HG02852 (cell line): ENCODE measurements at regions not wholly inside any gene's neighbourhood (a gene's known extent, or its start where the extent isn't known, plus 50 kb on each side); places are given as distances from the start of the nearest gene placed in this dataset.

Experiments
- ATAC-seq: cut with Tn5 transposase; IDR thresholded peaks from one replicate; pipeline ENCODE4 v1.9.1; 2021; ENCODE audit warnings: mild to moderate bottlenecking, moderate library complexity; ENCODE audit not compliant: unreplicated experiment

DNA sequence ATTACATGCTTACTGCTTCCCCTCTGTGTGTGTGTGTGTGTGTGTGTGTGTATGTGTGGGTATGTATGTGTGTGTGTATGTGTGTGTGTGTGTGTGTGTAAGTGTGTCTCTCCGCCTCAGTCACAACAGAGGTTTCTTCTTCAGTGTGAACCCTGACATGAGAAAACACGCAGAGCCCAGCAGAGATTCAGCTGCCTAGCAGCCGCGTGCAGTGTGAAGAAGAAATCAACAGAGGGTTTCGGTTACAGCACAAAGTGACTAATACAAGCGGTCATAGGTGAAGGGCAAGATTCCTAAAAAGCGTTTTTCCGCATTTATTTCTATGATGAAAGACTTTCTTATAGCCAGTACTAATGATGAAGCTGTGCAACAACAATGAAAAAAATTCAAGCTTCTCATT lies 55.3 kb upstream of the ZFP42 start:
- ATAC-seq: no peak

GRCh38 chr4:187942968-187943367 lies 52.6 kb upstream of the ZFP42 start:
- ATAC-seq: no peak

- no peak for ATAC-seq
Measured at GRCh38 chr4:187944179-187944578, 51.4 kb upstream of the ZFP42 start.
